Stimulated activated CD8-positive, alpha-beta memory T cell treated with anti-CD3 and anti-CD28 coated beads, Interleukin-7, amount 100 ng/mL, for 1 hour (primary cell): ENCODE measurements at regions not wholly inside any gene's neighbourhood (a gene's known extent, or its start where the extent isn't known, plus 50 kb on each side); places are given as distances from the start of the nearest gene placed in this dataset.
"Not testable (repeated sequence)": the region's sequence is repeated elsewhere in the genome, so short reads cannot be mapped to it uniquely, and the experiment has no call there.

Experiments
- DNase-seq, 2 donors: peaks; one replicate each; pipeline ENCODE4 v3.0.0-alpha.2; 2020; ENCODE audit warnings: low read depth in 2 of 2

DNA sequence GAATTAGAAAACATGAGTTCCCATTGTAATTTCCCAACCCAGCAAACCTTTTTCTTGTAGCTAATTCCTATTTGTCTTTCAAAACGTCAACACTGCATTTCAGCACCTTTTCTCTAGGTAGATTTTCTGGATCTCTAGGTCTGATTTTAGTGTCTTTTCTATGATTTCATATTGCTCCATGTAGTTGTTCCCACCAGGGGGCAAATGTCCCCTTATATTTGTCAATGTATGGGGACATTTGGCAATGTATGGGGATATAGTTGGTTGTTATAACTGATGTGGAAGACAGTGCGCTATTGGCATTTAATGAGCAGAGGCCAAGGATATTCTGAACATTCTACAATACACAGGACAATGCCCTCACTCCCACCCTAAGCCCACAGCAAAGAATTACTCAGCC lies 273.9 kb upstream of the ADRA1B start:
- DNase-seq = no peak

DNA sequence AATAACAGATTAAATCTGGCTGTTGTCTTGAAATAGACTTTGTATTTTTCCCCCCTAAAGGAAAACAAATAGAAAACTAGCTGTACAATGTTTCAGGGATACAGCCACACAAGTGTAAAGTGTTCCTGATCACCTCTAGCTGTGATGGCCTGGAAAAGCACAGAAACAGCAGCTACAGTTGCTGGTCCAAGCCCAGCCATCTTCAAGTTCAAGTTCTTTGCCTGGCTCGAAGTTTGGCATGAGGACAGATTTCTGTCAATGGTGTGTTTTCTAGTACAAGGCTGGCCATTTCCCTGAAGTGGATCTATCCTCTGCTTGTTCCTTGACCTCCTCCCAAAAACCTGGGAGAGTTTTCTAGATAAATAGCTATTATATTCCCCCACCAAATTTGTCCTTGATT lies 272.2 kb upstream of the ADRA1B start:
- no peak for DNase-seq

DNA sequence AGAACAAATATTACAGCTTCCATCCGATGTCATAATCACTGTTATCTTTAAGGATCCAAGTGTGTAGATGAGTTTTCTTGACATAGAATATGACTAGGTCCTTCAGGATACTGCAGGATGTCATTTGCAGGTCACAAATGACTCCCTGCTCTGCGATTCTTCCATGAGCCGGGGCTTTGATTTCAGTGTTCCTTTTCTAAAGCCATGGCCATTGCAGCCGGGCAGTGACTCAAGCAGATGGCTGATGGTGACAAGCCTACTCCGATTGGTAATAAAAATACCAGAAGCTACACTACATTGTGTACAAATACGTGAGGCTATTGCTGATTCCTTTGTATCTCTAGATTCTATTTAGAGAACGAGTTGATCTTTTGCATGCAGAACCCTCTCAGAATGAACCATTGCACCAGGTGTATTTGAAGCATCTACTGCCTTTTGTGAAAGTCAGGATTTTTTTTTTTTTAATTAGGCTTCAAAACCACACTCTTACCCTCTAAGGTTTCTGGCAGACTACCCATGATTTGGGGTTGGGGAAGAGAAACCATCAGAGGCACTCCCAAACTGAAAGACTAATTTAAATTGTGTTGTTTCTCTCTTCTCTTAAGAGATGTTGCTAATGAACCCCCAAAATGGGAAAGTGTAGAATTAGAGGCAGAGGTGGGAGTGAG lies 271.0 kb upstream of the ADRA1B start:
- DNase-seq = no peak

DNA sequence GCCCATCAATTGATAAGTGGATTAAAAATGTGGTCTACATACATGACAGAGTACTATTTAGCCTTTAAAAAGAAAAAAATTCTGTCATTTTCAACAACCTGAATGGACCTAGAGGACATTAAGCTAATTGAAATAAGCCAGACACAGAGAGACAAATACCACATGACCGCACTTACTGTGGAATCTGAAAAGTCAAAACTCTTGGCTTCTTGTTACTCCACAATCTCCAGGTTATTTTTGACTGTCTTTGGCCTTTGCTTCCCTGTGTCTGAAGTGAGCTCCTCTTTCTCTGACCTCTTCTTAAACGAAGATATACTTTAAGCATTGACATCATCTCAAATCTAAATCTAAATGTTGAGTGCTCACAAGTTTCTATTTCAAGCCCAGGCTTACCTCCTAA lies 265.5 kb upstream of the ADRA1B start:
- no peak for DNase-seq

DNA sequence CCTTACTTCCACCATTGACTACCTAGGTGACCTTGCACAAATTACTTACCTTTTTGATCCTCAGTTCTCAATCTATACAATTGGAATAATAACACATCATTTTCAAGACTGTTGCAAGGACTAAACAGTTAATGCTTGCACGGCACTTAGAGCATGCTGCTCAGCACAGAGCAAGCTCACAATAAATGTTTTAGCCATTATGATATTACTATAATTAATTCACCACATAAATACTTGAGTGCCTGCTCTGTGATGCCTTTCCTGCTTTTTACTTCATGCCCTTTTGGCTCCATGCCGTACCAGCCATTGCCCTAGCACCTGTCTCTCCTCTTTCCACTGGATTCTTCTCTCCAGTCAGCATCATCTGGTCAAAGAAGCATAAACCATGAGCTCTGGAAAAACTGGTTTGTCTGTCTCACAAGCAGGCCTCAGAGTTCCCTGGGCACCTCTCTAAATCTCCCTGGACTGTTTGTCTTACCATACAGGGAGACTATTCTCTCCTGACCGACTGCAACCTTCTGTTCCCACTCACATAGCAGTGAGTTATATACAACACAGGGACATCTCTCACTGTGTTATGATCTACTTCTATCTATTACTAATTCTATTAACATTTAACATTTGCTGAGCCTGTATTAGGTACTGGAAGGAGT lies 260.4 kb upstream of the ADRA1B start:
- no peak for DNase-seq

DNA sequence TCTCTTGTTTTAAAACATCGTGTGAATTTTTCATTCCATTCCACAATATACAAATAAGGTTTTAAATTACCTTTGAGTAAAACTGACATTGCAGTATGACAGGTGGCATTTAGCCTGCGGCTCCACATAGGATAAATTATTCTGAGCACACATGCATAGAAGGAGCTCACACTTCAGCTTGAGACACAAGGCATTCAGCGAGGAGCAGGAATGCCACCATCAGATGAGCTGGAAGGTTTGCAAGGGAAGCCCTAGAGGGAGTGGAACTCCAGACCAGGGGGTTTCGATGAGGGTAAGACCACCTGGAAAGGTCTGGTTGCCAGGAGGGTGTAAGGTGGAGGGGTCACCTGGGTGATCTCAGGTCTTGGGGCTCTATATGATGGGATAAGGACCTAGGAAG lies 259.0 kb upstream of the ADRA1B start:
- DNase-seq = no peak

DNA sequence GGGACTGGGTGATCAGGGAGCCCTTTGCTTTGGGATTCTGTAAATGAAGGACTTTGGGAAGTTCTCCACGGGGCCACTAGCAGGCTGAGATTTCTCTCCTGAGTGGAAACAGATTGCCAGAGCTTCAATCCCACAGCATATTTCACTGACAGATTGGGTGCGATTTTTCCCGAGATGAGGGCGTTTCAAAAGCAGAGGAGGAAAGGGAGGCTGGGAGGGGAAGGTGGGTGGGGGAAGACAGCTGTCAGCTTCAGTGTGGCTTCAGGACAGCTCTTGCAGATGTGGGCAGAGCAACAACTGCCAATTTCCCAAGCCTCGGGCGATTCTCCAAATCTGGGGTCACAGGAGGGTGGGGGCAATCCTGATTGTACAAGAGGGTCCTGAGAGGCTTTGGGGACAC lies 258.5 kb upstream of the ADRA1B start:
- no peak for DNase-seq

DNA sequence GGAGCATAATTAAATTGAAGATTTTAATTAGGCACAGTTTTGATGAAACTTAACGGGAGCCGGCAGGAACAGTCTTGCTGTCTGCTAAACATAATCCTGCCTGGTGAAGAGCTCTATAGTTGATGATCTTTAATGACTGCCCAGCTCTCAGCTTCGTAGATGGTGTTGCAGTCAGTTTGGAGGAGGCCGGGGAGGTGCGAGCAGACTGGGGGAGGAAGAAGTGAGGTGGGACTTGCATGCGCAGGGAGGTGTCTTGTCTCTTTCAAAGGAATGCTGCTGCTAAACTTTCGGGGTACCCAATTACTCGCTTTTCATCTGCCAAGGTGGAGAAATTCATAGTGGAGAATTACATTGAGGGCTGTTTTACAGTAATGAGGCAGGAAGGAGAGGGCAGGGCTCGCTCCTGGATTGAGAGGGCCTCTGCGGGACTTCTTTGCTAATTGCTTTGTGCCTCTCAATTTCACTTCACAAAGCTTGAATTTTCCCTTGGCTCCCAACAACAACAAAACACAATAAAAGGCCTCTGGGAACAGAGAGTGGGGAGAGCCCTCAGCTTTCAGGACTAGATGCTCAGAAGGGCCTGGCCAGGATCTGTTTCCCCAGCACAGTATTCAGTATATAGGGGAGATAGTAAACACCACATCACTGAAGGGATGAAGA lies 257.9 kb upstream of the ADRA1B start:
- no peak for DNase-seq

DNA sequence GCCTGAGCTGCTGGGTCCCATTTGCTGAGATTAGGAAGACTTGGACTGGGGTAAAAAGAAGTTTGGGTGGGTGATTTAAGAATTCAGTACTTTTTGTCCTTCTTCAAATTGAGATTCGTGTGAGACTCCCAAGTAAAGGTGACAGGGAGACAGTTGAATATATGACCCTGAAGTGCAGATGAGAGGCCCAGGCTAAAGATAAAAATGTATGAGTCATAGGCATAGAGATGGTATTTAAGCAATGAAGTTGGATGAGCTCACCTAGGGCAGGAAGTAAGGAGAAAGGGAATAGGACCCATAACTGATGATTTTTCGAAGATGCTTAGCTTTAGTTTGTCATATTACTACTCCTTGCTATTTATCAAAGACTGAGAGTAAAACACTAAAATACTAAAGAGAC lies 255.9 kb upstream of the ADRA1B start:
- DNase-seq = no peak

DNA sequence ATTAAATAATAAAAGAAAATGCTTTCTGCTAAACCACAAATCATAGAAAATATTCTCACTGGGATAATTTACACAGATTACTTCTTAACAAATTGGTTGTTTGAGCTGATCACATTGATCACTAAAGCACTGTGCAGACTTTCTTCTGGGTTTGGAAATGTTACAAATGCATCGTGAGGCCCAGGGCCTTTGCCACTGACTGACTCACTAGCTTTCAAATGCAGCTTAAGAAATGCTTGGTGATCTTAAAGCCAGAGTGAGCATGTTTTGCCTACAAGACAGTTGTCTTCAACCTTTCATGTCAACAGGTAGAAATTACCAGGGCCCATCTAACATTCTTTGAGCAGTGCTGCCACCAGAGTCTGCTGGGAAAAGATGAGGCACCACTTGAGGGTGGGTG lies 252.3 kb upstream of the ADRA1B start:
- DNase-seq = no peak

DNA sequence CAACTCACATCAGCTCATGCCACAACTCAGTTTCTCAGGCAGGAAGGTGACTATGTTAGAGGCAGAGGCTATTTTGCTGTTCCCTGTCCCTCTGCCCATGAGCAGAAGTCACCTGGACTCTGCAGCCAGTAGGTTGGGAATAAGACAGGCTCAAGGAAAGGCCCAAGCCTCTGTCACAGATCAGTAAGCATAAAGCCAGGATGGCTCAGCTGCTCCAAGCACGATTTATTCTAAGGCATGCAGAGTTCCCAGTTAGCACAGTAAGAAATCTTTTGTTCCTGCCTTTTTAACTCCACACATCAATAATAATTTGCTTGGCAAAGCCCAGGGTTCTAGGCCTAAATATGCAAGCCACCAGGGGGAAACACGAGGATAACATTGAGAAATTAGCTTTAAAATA lies 249.0 kb upstream of the ADRA1B start:
- no peak for DNase-seq

DNA sequence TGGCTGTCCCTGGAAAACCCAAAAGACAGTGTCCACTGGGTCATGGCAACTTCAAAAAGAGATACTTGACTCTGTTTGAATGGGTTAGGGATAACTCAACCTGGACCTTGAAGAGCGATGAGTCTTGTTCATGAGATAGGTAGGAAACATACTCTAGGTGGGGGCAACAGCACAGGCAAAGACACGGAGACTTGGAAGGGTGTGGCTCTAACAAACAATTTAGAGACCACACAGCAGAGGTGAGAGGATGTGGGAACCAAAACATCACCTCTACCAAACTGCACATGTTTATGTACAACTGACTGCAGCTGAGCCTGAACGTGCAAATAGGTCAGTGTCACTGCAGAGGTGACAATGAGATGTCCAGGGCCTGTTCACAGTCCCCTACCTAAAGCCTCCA lies 247.7 kb upstream of the ADRA1B start:
- no peak for DNase-seq

DNA sequence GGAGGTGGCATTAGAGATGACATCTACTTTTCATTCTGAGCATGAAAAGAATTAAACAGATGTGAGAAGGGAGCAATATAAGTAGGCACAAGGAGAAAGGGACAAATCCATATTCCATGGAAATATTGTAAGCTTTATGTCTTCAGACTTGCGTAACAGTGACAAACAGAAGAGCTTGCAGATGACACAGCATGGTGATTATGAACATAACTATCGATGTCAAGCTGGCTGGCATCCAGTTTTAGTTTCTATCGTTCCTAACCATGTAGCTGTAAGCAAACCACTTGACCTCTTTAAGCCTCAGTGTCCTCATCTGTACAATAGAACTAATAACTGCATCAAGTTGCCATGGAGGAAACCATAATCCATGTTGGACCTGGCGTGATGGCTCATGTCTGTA lies 246.7 kb upstream of the ADRA1B start:
- DNase-seq = no peak

DNA sequence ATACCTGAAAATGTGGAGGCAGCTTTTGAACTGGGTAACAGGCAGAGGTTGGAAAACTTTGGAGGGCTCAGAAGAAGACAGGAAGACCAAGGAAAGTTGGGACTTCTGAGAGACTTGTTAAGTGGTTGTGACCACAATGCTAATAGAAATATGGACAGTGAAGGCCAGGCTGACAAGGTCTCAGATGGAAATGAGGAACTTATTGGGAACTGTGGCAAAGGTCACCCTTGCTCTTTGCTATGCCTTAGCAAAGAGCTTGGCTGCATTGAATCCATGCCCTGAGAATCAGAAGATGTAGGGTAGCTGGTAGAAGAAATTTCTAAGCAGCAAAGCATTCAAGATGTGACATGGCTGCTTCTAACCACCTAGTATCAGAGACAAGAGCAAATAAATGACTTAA lies 244.4 kb upstream of the ADRA1B start:
- no peak for DNase-seq

DNA sequence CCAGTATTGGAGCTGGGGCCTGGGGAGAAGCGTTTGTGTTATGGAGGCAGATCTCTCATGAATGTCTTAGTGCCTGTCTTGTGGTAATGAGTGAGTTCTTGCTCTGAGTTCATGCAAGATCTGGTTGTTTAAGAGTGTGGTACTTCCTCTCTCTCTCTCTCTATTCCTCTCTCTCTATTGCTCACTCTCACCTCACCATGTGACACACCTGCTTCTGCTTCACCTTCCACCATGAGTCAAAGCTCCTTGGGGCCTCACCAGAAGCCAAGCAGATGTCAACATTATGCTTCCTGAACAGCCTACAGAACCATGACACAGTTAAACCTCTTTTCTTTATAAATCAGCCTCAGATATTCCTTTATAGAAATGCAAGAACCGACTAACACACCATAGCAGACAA lies 242.7 kb upstream of the ADRA1B start:
- DNase-seq = no peak

DNA sequence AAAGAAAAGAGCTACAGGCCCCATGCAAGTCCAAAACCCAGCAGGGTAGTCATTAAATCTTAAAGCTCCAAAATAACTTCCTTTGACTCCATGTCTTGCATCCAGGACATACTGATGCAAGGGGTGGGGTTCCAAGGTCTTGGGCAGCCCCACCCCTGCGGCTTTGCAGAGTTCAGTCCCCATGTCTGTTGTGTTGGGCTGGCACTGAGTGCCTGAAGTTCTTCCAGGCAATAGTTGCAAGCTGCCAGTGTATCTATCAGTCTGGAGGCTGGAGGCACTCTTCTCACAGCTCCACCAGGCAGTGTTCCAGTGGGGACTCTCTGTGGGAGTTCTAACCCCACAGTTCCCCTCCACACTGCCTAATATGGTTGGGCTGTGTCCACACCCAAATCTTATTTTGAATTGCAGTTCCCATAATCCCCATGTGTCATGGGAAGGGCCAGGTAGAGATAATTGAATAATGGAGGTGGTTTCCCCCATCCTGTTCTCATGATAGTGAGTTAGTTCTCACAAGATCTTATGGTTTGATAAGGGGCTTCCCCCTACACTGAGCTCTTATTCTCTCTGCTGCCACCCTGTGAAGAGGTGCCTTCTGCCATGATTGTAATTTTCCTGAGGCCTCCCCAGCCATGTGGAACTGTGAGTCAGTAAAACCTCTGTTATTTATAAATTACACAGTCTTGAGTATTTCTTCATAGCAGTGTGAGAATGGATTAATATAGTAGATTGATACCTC lies 237.5 kb upstream of the ADRA1B start:
- no peak for DNase-seq

DNA sequence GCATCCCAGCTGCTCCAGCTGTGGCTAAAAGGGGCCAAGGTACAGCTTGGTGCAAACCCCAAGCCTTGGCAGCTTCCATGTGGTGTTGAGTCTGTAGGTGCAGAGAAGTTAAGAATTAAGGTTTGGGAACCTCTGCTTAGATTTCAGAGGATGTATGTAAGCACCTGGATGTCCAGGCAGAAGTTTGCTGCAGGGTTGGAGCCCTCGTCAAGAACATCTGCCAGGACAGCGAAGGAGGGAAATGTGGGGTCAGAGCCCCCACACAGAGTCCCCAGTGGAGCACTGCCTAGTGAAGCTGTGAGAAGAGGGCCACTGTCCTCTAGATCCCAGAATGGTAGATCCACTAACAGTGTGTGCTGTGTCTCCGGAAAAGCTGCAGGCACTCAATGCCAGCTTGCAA lies 236.2 kb upstream of the ADRA1B start:
- no peak for DNase-seq

DNA sequence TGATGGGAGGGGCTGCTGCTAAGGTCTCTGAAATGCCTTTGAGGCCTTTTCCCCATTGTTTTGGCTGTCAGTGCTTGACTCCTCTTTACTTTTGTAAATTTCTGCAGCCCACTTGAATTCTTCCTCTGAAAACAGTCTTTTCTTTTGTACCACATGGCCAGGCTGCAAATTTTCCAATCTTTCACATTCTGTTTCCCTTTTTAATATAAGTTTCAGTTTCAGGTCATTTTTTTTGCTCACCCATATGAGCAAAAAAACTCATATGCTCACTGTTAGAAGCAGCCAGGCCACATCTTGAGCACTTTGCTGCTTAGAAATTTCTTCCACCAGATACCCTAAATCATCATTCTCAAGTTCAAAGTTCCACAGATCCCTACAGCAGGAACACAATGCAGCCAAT lies 234.6 kb upstream of the ADRA1B start:
- DNase-seq = no peak

DNA sequence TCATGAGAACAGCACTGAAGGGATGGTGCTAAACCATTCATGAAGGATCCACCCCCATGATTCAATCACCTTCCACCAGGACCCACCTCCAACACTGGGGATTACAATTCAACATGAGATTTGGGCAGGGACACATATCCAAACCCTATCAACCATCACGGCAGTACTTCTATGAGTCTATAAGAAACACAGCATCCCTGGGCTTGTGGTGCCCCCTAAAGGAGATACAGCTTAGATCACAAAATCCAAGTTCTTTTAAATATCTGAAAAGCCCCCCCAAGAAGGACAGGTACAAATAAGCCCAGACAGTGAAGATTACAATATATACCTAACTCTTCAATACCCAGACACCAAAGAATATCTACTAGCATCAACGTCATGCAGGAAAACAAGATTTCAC lies 233.7 kb upstream of the ADRA1B start:
- DNase-seq = no peak

DNA sequence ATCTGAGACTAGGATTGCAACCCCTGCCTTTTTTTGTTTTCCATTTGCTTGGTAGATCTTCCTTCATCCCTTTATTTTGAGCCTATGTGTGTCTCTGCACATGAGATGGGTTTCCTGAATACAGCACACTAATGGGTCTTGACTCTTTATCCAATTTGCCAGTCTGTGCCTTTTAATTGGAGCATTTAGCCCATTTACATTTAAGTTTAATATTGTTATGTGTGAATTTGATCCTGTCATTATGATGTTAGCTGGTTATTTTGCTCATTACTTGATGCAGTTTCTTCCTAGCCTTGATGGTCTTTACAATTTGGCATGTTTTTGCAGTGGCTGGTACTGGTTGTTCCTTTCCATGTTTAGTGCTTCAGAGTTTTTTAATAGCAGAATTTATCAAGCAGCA lies 228.4 kb upstream of the ADRA1B start:
- not testable (repeated sequence) for DNase-seq

DNA sequence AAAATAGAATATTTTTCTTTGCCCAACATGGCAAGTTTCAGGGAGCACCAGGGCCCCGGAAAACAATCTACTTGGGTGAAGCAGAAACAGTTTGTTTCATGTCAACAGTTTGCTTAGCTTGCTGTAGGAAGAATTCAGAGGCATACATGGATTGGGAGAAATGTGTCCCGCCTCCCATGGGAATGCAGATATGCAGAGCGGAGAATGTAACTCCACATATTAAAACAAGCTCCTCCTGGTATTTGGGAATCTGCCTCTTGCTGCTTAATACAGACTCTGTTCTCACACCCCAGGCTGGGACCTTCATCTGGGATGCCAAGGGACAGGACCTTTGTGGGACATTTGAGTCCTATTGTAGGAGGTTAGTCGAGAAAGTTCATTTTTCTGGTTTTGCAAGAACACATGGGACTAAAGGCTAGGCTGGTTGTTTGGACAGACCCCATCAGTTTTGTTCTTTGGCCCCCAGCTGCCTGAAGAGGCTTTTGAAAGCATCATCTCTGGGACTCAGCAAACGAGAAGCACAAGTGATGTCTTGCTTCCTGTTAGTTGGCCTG lies 220.5 kb upstream of the ADRA1B start:
- DNase-seq = no peak

DNA sequence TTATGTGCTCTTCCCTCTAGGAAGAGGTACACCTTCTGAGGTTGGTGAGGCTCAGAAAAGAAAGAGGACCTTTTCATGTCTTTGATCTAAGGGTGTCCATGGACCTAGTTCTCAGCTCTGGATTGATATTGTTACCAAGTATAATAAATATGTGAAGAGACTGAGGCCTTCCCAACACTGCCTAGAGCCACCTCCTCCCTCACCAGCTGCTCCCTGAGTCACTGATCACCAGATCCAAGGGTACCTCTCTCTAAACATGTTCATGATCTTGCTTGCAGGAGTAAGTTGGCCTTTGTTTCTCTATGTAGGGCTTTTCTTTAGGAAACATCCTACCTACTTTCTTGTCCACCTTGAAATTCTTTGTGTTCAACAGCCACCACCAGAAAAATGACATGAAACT lies 218.8 kb upstream of the ADRA1B start:
- no peak for DNase-seq

DNA sequence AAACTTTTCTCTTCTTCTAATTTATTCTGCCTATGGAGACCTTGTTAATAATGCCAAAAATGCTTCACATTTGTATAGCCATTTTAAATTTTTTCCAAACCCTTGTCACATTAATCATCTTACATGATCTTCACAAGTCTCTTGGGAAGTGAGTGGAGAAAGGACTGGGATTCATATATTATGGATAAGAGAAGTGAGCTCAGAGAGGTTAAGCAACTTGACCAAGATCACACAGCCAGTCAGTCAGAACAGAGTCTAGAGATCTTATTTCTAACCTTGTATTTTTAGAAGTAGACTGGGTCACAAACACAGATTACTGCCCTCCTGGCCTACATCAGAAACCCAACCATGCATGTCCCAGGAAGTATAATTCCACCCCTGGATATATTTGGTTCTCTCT lies 218.0 kb upstream of the ADRA1B start:
- DNase-seq = no peak
